GM12878 (cell line): ENCODE measurements at regions not wholly inside any gene's neighbourhood (a gene's known extent, or its start where the extent isn't known, plus 50 kb on each side); places are given as distances from the start of the nearest gene placed in this dataset.

ENCODE experiments used
- ATAC-seq: fragments of 200-7000 bp; cut with Tn5 transposase; 3 replicates; pipeline ENCODE4 v1.9.1; 2020; ENCODE audit warnings: mild to moderate bottlenecking, moderate library complexity
- BruUV-seq: library from RNA; stranded (reverse); fragments of 400-500 nt; replicated peaks from 2 replicates; lab custom pipeline; 2021; lab: Mats Ljungman, UMichigan
- CTCF ChIA-PET: fragments of 300-600 bp; sonication (Branson Sonifier 250); formaldehyde crosslinking; extraction: SDS; loops from one replicate; lab custom pipeline; 2021; ENCODE audit warnings: inconsistent platforms; lab: Yijun Ruan, JAX
- POLR2A ChIA-PET: fragments of 350-600 bp; formaldehyde crosslinking; extraction: SDS; loops from one replicate; lab custom pipeline; 2021; ENCODE audit warnings: inconsistent platforms; lab: Charles Lee
- RAD21 ChIA-PET: fragments of 300-600 bp; sonication (Branson Sonifier 250); formaldehyde crosslinking; loops from one replicate; lab custom pipeline; 2023; ENCODE audit warnings: antibody characterized with exemption; ENCODE audit not compliant: unreplicated experiment; lab: Charles Lee
- SMC1A ChIA-PET: fragments of 300-600 bp; sonication (Branson Sonifier 250); formaldehyde crosslinking; loops from one replicate; lab custom pipeline; 2023; ENCODE audit not compliant: unreplicated experiment, uncharacterized antibody; lab: Charles Lee
- DNase-seq: peaks from one replicate; pipeline ENCODE4 v3.0.0-alpha.2; 2011; ENCODE audit warnings: low read depth, low spot score
- FAIRE-seq: peaks from 3 replicates; lab custom pipeline; 2011; peaks lifted over from hg19 to GRCh38; lab: Jason Lieb, UNC
- H2AFZ ChIP-seq: 2 replicates; pipeline ENCODE4 v1.6.0; 2011; ENCODE audit warnings: low read depth, low read length, control low read depth; ENCODE audit not compliant: control insufficient read depth
- H3K27ac ChIP-seq: 2 replicates; pipeline ENCODE4 v1.5.1; 2011; ENCODE audit warnings: control low read depth; ENCODE audit not compliant: control insufficient read depth, insufficient read depth
- H3K27me3 ChIP-seq, 2 experiments: replicated peaks in 1 of 2; 2 replicates each; pipeline versions ENCODE4 v1.6.0 to v1.6.1; 2011; ENCODE audit warnings: low read length in 1 of 2; ENCODE audit not compliant: control insufficient read depth in 2 of 2, insufficient read depth in 2 of 2
- H3K36me3 ChIP-seq, 2 experiments: 2 replicates each; pipeline ENCODE4 v1.5.1; 2011; ENCODE audit warnings: low read length in 1 of 2; ENCODE audit not compliant: control insufficient read depth in 2 of 2, insufficient read depth in 2 of 2
- H3K4me1 ChIP-seq: 2 replicates; pipeline ENCODE4 v1.6.1; 2011; ENCODE audit warnings: mild to moderate bottlenecking, low read length, moderate library complexity, mixed read lengths; ENCODE audit not compliant: control insufficient read depth, insufficient read depth
- H3K4me2 ChIP-seq: 2 replicates; pipeline ENCODE4 v1.6.0; 2011; ENCODE audit warnings: control low read depth; ENCODE audit not compliant: control insufficient read depth, insufficient read depth
- H3K4me3 ChIP-seq: fragments of 200-600 bp; sonication (generic); 2 replicates; pipeline ENCODE4 v1.5.1; 2016
- H3K79me2 ChIP-seq: 2 replicates; pipeline ENCODE4 v1.6.0; 2011; ENCODE audit warnings: low read length; ENCODE audit not compliant: control insufficient read depth, insufficient read depth
- H3K9ac ChIP-seq: 2 replicates; pipeline ENCODE4 v1.8.0; 2011; ENCODE audit warnings: low read length, control low read depth, mixed read lengths; ENCODE audit not compliant: control insufficient read depth, insufficient read depth
- H3K9me3 ChIP-seq: replicated peaks from 3 replicates; pipeline ENCODE4 v1.5.1; 2011; ENCODE audit warnings: mild to moderate bottlenecking, low read length; ENCODE audit not compliant: control insufficient read depth, insufficient read depth
- H4K20me1 ChIP-seq: 2 replicates; pipeline ENCODE4 v1.6.0; 2011; ENCODE audit not compliant: control insufficient read depth, insufficient read depth
- CHD2 ChIP-seq: IDR thresholded peaks from 2 replicates; pipeline ENCODE4 v1.6.1; 2011; ENCODE audit warnings: low read depth, low read length, improper control_type of control experiment, borderline replicate concordance
- CUX1 ChIP-seq: IDR thresholded peaks from 2 replicates; pipeline ENCODE4 v1.6.1; 2012; ENCODE audit warnings: improper control_type of control experiment, low read depth, low read length; ENCODE audit not compliant: insufficient replicate concordance
- EGR1 ChIP-seq, 2 experiments: IDR thresholded peaks; 1 replicate in 1 of 2; 2 replicates in 1 of 2; pipeline ENCODE4 v1.6.1; 2011 to 2012; ENCODE audit warnings: low read depth in 2 of 2, low read length in 2 of 2, borderline replicate concordance in 1 of 2, mild to moderate bottlenecking in 1 of 2, moderate library complexity in 1 of 2
- NR2C1 ChIP-seq: fragments of 450-650 bp; IDR thresholded peaks from 2 replicates; pipeline ENCODE4 v1.6.1; 2017; ENCODE audit warnings: antibody characterized with exemption, mild to moderate bottlenecking, moderate library complexity
- NR2C2 ChIP-seq: IDR thresholded peaks from 2 replicates; pipeline ENCODE4 v1.6.1; 2011; ENCODE audit warnings: borderline replicate concordance, low read depth; ENCODE audit not compliant: control insufficient read depth, insufficient read length
- POLR2A ChIP-seq: IDR thresholded peaks from 2 replicates; pipeline ENCODE4 v1.6.1; 2011; ENCODE audit warnings: low read depth, mild to moderate bottlenecking, low read length
- RELA ChIP-seq: fragments of 450-650 bp; IDR thresholded peaks from 2 replicates; pipeline ENCODE4 v1.8.0; 2014; ENCODE audit warnings: borderline replicate concordance; ENCODE audit not compliant: partially characterized antibody
- SMAD5 ChIP-seq: IDR thresholded peaks from 2 replicates; pipeline ENCODE4 v1.6.1; 2016; ENCODE audit warnings: antibody characterized with exemption, low read depth
- ZBED1 ChIP-seq: IDR thresholded peaks from 2 replicates; pipeline ENCODE4 v1.6.1; 2016; ENCODE audit warnings: borderline replicate concordance
- WGBS: methylation state at CpG from one replicate; pipeline ENCODE4 v1.1.6; 2016; ENCODE audit warnings: low lambda C conversion rate; ENCODE audit not compliant: insufficient replicate concordance, insufficient coverage; ENCODE audit errors: missing lambda C conversion rate; 5-methylcytosine and 5-hydroxymethylcytosine counted together
- in situ Hi-C: fragments of 300-500 bp; cut with MboI; formaldehyde crosslinking; loops from 9 replicates; pipeline ENCODE4 v1.14.3; 2018; ENCODE audit warnings: mixed read lengths
- intact Hi-C: fragments of 100-400 bp; cut with micrococcal nuclease; formaldehyde crosslinking; loops from one replicate; pipeline ENCODE4 v1.14.2; 2022; ENCODE audit not compliant: unreplicated experiment
- TF ChIP-seq, protein P1 (sequence below): IDR thresholded peaks from 2 replicates; pipeline ENCODE4 v1.6.1; 2011; ENCODE audit warnings: mild to moderate bottlenecking, low read depth, low read length, moderate library complexity; ENCODE audit not compliant: insufficient replicate concordance
- TF ChIP-seq, protein P2 (sequence below): fragments of 450-650 bp; formaldehyde crosslinking; IDR thresholded peaks from 2 replicates; pipeline ENCODE4 v1.4.0; 2022; ENCODE audit warnings: mild to moderate bottlenecking, moderate library complexity

DNA sequence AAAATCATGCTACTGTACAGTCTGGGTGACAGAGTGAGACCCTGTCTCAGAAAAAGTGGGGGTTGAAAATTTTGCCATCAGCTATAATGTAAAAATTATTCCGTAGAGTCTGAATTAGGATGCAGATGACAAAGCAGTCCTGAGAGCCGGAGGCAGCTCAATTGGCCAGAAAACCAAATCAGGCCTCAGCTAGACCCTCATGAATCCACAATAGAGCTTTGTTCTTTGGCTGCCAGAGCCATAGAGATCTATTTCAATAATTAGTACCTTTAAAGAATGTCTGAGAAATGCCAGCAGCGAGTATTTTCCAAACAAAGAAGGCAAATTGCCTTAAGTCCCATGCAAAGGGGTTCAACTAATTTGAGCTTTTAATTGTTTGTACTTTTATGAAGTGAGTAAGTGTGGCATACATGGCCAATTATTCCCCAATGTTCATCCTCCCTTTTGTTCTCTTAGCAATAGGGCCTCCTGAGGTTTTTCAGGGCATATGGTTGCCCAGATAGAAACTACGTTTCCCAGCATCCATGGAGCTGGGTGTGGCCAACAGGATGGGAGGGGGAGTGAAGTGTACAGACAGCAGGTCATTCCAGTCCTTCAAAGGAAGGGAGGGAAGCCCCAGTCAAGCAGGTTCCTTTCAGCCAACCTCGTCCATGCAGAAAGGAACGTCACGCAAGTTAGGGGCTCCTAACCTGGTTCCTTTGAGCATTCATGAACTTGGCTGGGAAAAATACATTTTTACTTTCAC is 211.3 kb upstream of the APCDD1 start:
- H2AFZ ChIP-seq, result no peak overlapping the region
- no peaks in the 10 kb centered on the region for H4K20me1 ChIP-seq
- H3K79me2 ChIP-seq, result no peaks in the 10 kb centered on the region
- H3K9ac ChIP-seq, result no peak overlapping the region
- no peaks in the 10 kb centered on the region for H3K36me3 ChIP-seq
- intact Hi-C loops, result no loop called here
- no peaks in the 10 kb centered on the region for H3K4me1 ChIP-seq
- SMC1A ChIA-PET, result no interaction called here
- no peak overlapping the region for H3K4me3 ChIP-seq
- POLR2A ChIA-PET, result no interaction called here
- WGBS, result 44% methylated on average over 7 of the region's 7 CpGs
- H3K9me3 ChIP-seq, result no peaks in the 10 kb centered on the region
- CTCF ChIA-PET, result no interaction called here
- no peak for DNase-seq
- FAIRE-seq, result no peak
- ATAC-seq, result no peak
- H3K27me3 ChIP-seq, result peaks cover 0 to 2% of the 10 kb centered on the region in 2 experiments; a peak in 2 of 4 replicates
- RAD21 ChIA-PET, result no interaction called here
- no peak overlapping the region for H3K27ac ChIP-seq
- in situ Hi-C loops, result no loop called here
- no peak overlapping the region for H3K4me2 ChIP-seq
- BruUV-seq, result no TSS peak
- TF ChIP-seq POLR2A (no peak), NR2C2 (no peak), RELA (no peak), CUX1 (no peak), SMAD5 (no peak), ZBED1 (no peak), CHD2 (no peak), EGR1 (IDR thresholded peaks at IDR 0.05; ENCODE audit: borderline replicate concordance in 1 of 2, low read depth in 2 of 2, low read length in 2 of 2) (no peak), NR2C1 (no peak)
- TF ChIP-seq, protein P1, sequence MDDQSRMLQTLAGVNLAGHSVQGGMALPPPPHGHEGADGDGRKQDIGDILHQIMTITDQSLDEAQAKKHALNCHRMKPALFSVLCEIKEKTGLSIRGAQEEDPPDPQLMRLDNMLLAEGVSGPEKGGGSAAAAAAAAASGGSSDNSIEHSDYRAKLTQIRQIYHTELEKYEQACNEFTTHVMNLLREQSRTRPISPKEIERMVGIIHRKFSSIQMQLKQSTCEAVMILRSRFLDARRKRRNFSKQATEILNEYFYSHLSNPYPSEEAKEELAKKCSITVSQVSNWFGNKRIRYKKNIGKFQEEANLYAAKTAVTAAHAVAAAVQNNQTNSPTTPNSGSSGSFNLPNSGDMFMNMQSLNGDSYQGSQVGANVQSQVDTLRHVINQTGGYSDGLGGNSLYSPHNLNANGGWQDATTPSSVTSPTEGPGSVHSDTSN, result no peak
- TF ChIP-seq, protein P2, sequence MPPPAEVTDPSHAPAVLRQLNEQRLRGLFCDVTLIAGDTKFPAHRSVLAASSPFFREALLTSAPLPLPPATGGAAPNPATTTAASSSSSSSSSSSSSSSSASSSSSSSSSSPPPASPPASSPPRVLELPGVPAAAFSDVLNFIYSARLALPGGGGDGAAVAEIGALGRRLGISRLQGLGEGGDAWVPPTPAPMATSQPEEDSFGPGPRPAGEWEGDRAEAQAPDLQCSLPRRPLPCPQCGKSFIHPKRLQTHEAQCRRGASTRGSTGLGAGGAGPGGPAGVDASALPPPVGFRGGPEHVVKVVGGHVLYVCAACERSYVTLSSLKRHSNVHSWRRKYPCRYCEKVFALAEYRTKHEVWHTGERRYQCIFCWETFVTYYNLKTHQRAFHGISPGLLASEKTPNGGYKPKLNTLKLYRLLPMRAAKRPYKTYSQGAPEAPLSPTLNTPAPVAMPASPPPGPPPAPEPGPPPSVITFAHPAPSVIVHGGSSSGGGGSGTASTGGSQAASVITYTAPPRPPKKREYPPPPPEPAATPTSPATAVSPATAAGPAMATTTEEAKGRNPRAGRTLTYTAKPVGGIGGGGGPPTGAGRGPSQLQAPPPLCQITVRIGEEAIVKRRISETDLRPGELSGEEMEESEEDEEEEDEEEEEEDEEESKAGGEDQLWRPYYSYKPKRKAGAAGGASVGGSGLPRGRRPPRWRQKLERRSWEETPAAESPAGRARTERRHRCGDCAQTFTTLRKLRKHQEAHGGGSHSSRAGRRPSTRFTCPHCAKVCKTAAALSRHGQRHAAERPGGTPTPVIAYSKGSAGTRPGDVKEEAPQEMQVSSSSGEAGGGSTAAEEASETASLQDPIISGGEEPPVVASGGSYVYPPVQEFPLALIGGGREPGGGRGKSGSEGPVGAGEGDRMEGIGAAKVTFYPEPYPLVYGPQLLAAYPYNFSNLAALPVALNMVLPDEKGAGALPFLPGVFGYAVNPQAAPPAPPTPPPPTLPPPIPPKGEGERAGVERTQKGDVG, result no peak
